ENCODE measurements at regions not wholly inside any gene's neighbourhood (a gene's known extent, or its start where the extent isn't known, plus 50 kb on each side); places are given as distances from the start of the nearest gene placed in this dataset.

- in situ Hi-C loops (cut with MboI), result loop anchor here (5.0 to 25.0 kb wide), 2 partner anchors 87 to 817 kb away; no protein-coding TSS in a partner anchor
- no peaks in the 10 kb centered on the region for H3K9me3 ChIP-seq (replicated peaks; ENCODE audit: control insufficient read depth, insufficient read depth, low read length)
- SMC1A ChIA-PET (ENCODE audit: uncharacterized antibody, unreplicated experiment), result interaction anchor here (1.1 to 1.4 kb wide), 2 partner anchors 20 to 61 kb away, joined by 3 to 4 read pairs; no protein-coding TSS in a partner anchor
- H4K20me1 ChIP-seq (ENCODE audit: control insufficient read depth, insufficient read depth), result no peaks in the 10 kb centered on the region
- ATAC-seq, result no peak
- peaks cover 6% of the 10 kb centered on the region for H3K4me1 ChIP-seq (ENCODE audit: control insufficient read depth, insufficient read depth, low read length)
- BruUV-seq (replicated peaks), result no TSS peak
- H3K36me3 ChIP-seq (ENCODE audit: control insufficient read depth in 2 of 2, insufficient read depth in 2 of 2, low read length in 1 of 2), result no peaks in the 10 kb centered on the region
- no peak overlapping the region for H3K4me3 ChIP-seq
- CTCF ChIA-PET, result interaction anchor here (0.6 to 1.8 kb wide), 7 partner anchors 8 to 440 kb away, joined by 3 to 8 read pairs (median 4); no protein-coding TSS in a partner anchor
- 90% methylated on average over 8 of the region's 8 CpGs for WGBS (ENCODE audit: insufficient coverage, insufficient replicate concordance, low lambda C conversion rate, missing lambda C conversion rate)
- H3K27me3 ChIP-seq (replicated peaks in 1 of 2; ENCODE audit: control insufficient read depth in 2 of 2, insufficient read depth in 2 of 2, low read length in 1 of 2), result no peaks in the 10 kb centered on the region
- no peak overlapping the region for H3K9ac ChIP-seq (ENCODE audit: control insufficient read depth, insufficient read depth, low read length)
- intact Hi-C loops (cut with micrococcal nuclease; ENCODE audit: unreplicated experiment), result no loop called here
- no peak overlapping the region for H3K4me2 ChIP-seq (ENCODE audit: control insufficient read depth, insufficient read depth)
- no peak for DNase-seq (ENCODE audit: low read depth, low spot score)
- RAD21 ChIA-PET (ENCODE audit: unreplicated experiment), result no interaction called here
- no peak overlapping the region for H3K27ac ChIP-seq (ENCODE audit: control insufficient read depth, insufficient read depth)
- POLR2A ChIA-PET, result no interaction called here
- no peak for FAIRE-seq
- no peak overlapping the region for H2AFZ ChIP-seq (ENCODE audit: control insufficient read depth, low read depth, low read length)
- no peaks in the 10 kb centered on the region for H3K79me2 ChIP-seq (ENCODE audit: control insufficient read depth, insufficient read depth, low read length)
- TF ChIP-seq BACH1 (IDR thresholded peaks at IDR 0.05; ENCODE audit: borderline replicate concordance), result no peak
- no peak for TF ChIP-seq WRNIP1 (IDR thresholded peaks at IDR 0.05; ENCODE audit: borderline replicate concordance, low read depth, low read length)
- no peak for TF ChIP-seq GATAD2B (conservative IDR thresholded peaks at IDR 0.05; ENCODE audit: low read depth)
- no peak for TF ChIP-seq YY1 (IDR thresholded peaks at IDR 0.05; ENCODE audit: low read depth, low read length)
- TF ChIP-seq ASH2L (IDR thresholded peaks at IDR 0.05; ENCODE audit: borderline replicate concordance, low read depth), result no peak
- TF ChIP-seq, protein P1, sequence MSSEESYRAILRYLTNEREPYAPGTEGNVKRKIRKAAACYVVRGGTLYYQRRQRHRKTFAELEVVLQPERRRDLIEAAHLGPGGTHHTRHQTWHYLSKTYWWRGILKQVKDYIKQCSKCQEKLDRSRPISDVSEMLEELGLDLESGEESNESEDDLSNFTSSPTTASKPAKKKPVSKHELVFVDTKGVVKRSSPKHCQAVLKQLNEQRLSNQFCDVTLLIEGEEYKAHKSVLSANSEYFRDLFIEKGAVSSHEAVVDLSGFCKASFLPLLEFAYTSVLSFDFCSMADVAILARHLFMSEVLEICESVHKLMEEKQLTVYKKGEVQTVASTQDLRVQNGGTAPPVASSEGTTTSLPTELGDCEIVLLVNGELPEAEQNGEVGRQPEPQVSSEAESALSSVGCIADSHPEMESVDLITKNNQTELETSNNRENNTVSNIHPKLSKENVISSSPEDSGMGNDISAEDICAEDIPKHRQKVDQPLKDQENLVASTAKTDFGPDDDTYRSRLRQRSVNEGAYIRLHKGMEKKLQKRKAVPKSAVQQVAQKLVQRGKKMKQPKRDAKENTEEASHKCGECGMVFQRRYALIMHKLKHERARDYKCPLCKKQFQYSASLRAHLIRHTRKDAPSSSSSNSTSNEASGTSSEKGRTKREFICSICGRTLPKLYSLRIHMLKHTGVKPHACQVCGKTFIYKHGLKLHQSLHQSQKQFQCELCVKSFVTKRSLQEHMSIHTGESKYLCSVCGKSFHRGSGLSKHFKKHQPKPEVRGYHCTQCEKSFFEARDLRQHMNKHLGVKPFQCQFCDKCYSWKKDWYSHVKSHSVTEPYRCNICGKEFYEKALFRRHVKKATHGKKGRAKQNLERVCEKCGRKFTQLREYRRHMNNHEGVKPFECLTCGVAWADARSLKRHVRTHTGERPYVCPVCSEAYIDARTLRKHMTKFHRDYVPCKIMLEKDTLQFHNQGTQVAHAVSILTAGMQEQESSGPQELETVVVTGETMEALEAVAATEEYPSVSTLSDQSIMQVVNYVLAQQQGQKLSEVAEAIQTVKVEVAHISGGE (CRISPR knock-in tag; IDR thresholded peaks at IDR 0.05), result no peak
- TF ChIP-seq, protein P2, sequence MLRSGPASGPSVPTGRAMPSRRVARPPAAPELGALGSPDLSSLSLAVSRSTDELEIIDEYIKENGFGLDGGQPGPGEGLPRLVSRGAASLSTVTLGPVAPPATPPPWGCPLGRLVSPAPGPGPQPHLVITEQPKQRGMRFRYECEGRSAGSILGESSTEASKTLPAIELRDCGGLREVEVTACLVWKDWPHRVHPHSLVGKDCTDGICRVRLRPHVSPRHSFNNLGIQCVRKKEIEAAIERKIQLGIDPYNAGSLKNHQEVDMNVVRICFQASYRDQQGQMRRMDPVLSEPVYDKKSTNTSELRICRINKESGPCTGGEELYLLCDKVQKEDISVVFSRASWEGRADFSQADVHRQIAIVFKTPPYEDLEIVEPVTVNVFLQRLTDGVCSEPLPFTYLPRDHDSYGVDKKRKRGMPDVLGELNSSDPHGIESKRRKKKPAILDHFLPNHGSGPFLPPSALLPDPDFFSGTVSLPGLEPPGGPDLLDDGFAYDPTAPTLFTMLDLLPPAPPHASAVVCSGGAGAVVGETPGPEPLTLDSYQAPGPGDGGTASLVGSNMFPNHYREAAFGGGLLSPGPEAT (IDR thresholded peaks at IDR 0.05; ENCODE audit: low read depth), result no peak
- no peak for TF ChIP-seq BRCA1 (IDR thresholded peaks at IDR 0.05; ENCODE audit: low read depth, low read length)
- no peak for TF ChIP-seq SKIL (IDR thresholded peaks at IDR 0.05; ENCODE audit: low read depth, poor library complexity, severe bottlenecking)
- TF ChIP-seq NFXL1 (IDR thresholded peaks at IDR 0.05; ENCODE audit: borderline replicate concordance), result no peak
- TF ChIP-seq JUNB (IDR thresholded peaks at IDR 0.05), result no peak
- no peak for TF ChIP-seq NFYB (IDR thresholded peaks at IDR 0.05; ENCODE audit: insufficient read depth, low read depth, low read length)
- TF ChIP-seq EP300 (IDR thresholded peaks at IDR 0.05; ENCODE audit: borderline replicate concordance in 1 of 2, control insufficient read depth in 1 of 2, low read depth in 2 of 2, low read length in 2 of 2), result no peak
- no peak for TF ChIP-seq CBX3 (IDR thresholded peaks at IDR 0.05; ENCODE audit: borderline replicate concordance, low read depth)
- TF ChIP-seq SMAD5 (IDR thresholded peaks at IDR 0.05; ENCODE audit: low read depth), result no peak
- TF ChIP-seq SPI1 (IDR thresholded peaks at IDR 0.05; ENCODE audit: borderline replicate concordance, insufficient read depth, low read depth, low read length), result no peak
Observed at GRCh38 chr7:24378871-24379616, 95.1 kb downstream of the NPY start.

Measured in GM12878 (cell line).